ENCODE measurements at regions not wholly inside any gene's neighbourhood (a gene's known extent, or its start where the extent isn't known, plus 50 kb on each side); places are given as distances from the start of the nearest gene placed in this dataset.

- TF ChIP-seq CTCF (IDR thresholded peaks at IDR 0.05) (peak in 1 of 7 experiments; percentile 12), EP300 (IDR thresholded peaks at IDR 0.05) (no peak)
These were observed 121.1 kb upstream of the TMEM45B start for GRCh38 chr11:129694538-129694937.

All from stomach (tissue), 4 donors.